Parathyroid adenoma (tissue), 2 donors: ENCODE measurements at regions not wholly inside any gene's neighbourhood (a gene's known extent, or its start where the extent isn't known, plus 50 kb on each side); places are given as distances from the start of the nearest gene placed in this dataset.
"Not testable (repeated sequence)": the region's sequence is repeated elsewhere in the genome, so short reads cannot be mapped to it uniquely, and the experiment has no call there.

Source experiments
- H2AFZ ChIP-seq: fragments of 300-600 bp; sonication (generic); one replicate; pipeline ENCODE4 v1.7.0; 2017; ENCODE audit warnings: antibody characterized with exemption, mild to moderate bottlenecking
- H3K27ac ChIP-seq: fragments of 300-600 bp; sonication (generic); one replicate; pipeline ENCODE4 v1.7.0; 2017
- H3K27me3 ChIP-seq: fragments of 300-600 bp; sonication (generic); one replicate; pipeline ENCODE4 v1.7.0; 2017; ENCODE audit warnings: low read length; ENCODE audit not compliant: control insufficient read depth, insufficient read depth
- H3K36me3 ChIP-seq: fragments of 300-600 bp; sonication (generic); one replicate; pipeline ENCODE4 v1.7.0; 2017; ENCODE audit warnings: low read length; ENCODE audit not compliant: control insufficient read depth, insufficient read depth
- H3K4me1 ChIP-seq: fragments of 300-600 bp; sonication (generic); one replicate; pipeline ENCODE4 v1.7.0; 2017; ENCODE audit warnings: control low read depth
- H3K4me2 ChIP-seq: fragments of 300-600 bp; sonication (generic); one replicate; pipeline ENCODE4 v1.7.0; 2017; ENCODE audit warnings: low read length
- H3K4me3 ChIP-seq: fragments of 300-600 bp; sonication (generic); one replicate; pipeline ENCODE4 v1.7.0; 2017; ENCODE audit warnings: low read depth, low read length
- H3K79me2 ChIP-seq: fragments of 300-600 bp; sonication (generic); one replicate; pipeline ENCODE4 v1.7.0; 2017; ENCODE audit warnings: control low read depth
- H3K9ac ChIP-seq: fragments of 300-600 bp; sonication (generic); one replicate; pipeline ENCODE4 v1.7.0; 2017; ENCODE audit warnings: mild to moderate bottlenecking
- H3K9me3 ChIP-seq: fragments of 300-600 bp; sonication (generic); one replicate; pipeline ENCODE4 v1.7.0; 2017; ENCODE audit warnings: low read length; ENCODE audit not compliant: control insufficient read depth
- TF ChIP-seq, protein P1 (sequence below): fragments of 300-600 bp; sonication (generic); IDR thresholded peaks from one replicate; pipeline ENCODE4 v1.7.0; 2017; ENCODE audit warnings: antibody characterized with exemption, mild to moderate bottlenecking
- donor health status: primary hyperparathyroidism.

DNA sequence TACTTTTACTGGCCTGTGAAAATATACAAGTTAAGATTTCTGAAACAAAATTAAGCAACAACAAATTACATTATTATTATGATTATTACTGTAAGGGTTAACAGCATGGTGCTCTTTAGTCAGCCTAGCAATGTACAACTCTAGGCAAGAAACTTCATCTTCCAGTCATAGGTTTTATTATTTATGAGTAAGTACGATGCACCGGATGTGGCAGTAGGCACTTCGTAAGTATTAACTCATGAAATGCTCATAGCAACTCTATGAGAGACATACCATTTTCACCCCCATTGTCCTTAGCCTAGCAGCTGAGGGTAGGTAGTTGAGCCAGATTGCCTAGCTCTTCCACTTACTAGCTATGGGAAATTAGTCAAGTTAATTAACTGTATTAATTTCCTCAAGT, 68.0 kb upstream of the PTPRG start:
- Histone ChIP-seq H2AFZ (no peak overlapping the region), H3K9me3 (no peaks in the 10 kb centered on the region), H3K79me2 (no peaks in the 10 kb centered on the region), H3K9ac (no peak overlapping the region), H3K4me1 (no peaks in the 10 kb centered on the region), H3K27ac (no peak overlapping the region), H3K4me3 (no peak overlapping the region), H3K36me3 (no peaks in the 10 kb centered on the region), H3K4me2 (no peak overlapping the region), H3K27me3 (no peaks in the 10 kb centered on the region)
- TF ChIP-seq, protein P1, sequence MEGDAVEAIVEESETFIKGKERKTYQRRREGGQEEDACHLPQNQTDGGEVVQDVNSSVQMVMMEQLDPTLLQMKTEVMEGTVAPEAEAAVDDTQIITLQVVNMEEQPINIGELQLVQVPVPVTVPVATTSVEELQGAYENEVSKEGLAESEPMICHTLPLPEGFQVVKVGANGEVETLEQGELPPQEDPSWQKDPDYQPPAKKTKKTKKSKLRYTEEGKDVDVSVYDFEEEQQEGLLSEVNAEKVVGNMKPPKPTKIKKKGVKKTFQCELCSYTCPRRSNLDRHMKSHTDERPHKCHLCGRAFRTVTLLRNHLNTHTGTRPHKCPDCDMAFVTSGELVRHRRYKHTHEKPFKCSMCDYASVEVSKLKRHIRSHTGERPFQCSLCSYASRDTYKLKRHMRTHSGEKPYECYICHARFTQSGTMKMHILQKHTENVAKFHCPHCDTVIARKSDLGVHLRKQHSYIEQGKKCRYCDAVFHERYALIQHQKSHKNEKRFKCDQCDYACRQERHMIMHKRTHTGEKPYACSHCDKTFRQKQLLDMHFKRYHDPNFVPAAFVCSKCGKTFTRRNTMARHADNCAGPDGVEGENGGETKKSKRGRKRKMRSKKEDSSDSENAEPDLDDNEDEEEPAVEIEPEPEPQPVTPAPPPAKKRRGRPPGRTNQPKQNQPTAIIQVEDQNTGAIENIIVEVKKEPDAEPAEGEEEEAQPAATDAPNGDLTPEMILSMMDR: no peak

DNA sequence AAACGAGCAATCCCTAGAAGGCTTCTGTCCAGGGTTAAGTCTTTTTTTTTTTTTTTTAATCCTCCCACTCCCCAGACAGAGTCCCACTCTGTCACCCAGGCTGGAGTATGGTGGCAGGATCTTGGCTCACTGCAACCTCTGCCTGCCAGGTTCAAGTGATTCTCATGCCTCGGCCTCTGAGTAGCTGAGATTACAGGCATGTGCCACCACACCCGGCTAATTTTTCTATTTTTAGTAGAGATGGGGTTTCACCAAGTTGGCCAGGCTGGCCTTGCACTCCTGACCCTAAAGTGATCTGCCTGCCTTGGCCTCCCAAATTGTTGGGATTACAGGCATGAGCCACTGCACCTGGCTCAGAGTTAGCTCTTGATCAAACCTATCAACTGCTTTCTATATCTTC, 67.1 kb upstream of the PTPRG start:
- not testable (repeated sequence) for H3K27ac ChIP-seq, H3K4me1 ChIP-seq, H3K9me3 ChIP-seq, H2AFZ ChIP-seq, H3K4me2 ChIP-seq, H3K9ac ChIP-seq, H3K27me3 ChIP-seq, H3K4me3 ChIP-seq, H3K36me3 ChIP-seq, H3K79me2 ChIP-seq

DNA sequence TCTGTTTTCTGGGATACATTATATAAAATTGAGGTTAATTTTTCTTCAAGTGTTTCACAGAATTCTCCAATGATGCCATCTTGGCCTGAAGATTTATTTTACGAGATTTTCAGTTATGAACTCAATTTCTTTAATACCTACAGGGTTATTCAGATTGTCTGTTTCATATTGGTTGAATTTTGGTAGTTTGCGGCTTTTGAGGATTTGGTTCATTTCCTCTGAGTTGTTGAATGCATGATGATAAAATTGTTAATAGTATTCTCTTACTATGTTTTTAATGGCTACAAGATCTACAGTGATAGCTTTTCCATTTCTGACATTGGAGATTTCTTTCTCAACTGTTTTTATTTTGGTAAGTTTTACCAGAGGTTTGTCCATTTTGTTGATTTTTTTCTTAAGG, 63.9 kb upstream of the PTPRG start:
- H3K4me2 ChIP-seq: no peak overlapping the region
- no peak overlapping the region for H2AFZ ChIP-seq
- no peak overlapping the region for H3K4me3 ChIP-seq
- H3K9me3 ChIP-seq: no peaks in the 10 kb centered on the region
- H3K79me2 ChIP-seq: no peaks in the 10 kb centered on the region
- no peak overlapping the region for H3K9ac ChIP-seq
- no peak overlapping the region for H3K27ac ChIP-seq
- no peaks in the 10 kb centered on the region for H3K27me3 ChIP-seq
- H3K4me1 ChIP-seq: no peaks in the 10 kb centered on the region
- TF ChIP-seq, protein P1: no peak
- no peaks in the 10 kb centered on the region for H3K36me3 ChIP-seq

DNA sequence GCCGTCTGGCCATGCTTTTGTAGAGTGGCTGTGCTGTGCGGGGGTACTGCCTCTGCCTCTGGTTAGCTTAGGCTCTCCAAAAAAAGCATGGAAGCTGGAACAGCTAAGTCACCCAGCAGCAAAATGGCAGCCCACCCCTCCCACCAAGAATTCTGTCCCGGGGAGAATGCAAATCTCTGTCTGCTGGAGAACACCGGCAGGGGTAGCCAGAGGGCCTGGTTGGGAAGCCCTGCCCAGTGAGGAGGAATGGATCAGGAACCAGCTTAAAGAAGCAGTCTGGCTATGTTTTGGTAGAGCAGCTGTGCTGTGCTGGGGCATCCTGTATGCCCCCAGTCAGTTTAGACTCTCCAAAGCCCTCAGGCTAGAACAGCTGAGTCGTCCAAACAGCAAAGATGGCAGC, 56.2 kb upstream of the PTPRG start:
- Histone ChIP-seq H3K36me3 (no peaks in the 10 kb centered on the region), H3K79me2 (no peaks in the 10 kb centered on the region), H3K27me3 (no peaks in the 10 kb centered on the region), H3K27ac (no peak overlapping the region), H2AFZ (no peak overlapping the region), H3K4me3 (no peak overlapping the region), H3K4me1 (no peaks in the 10 kb centered on the region), H3K9me3 (no peaks in the 10 kb centered on the region), H3K9ac (no peak overlapping the region), H3K4me2 (no peak overlapping the region)
- TF ChIP-seq, protein P1: no peak

DNA sequence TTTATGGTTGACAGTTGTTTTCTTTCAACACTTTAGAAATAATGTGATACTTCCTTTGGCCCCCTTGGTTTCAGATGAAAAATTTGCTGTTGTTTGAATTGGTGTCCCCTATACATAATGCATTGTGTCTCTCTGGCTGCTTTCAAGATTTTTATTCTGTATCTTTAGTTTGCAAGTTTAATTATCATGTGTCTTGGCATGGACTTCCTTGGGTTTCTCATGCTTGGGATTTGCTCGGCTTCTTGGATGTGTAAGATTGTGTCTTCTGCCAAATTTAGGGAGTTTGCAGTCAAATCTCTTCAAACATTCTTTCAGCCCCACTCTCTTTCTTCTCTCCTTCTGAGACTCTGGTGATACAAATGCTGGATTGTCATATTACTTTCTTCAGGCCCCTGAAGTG, 53.4 kb upstream of the PTPRG start:
- H3K79me2 ChIP-seq: no peaks in the 10 kb centered on the region
- no peaks in the 10 kb centered on the region for H3K27me3 ChIP-seq
- H3K9ac ChIP-seq: no peak overlapping the region
- no peaks in the 10 kb centered on the region for H3K36me3 ChIP-seq
- TF ChIP-seq, protein P1: no peak
- no peak overlapping the region for H3K27ac ChIP-seq
- no peak overlapping the region for H2AFZ ChIP-seq
- no peak overlapping the region for H3K4me2 ChIP-seq
- H3K4me1 ChIP-seq: no peaks in the 10 kb centered on the region
- no peaks in the 10 kb centered on the region for H3K9me3 ChIP-seq
- H3K4me3 ChIP-seq: no peak overlapping the region
